ENCODE measurements at regions not wholly inside any gene's neighbourhood (a gene's known extent, or its start where the extent isn't known, plus 50 kb on each side); places are given as distances from the start of the nearest gene placed in this dataset.
"Not testable (repeated sequence)": the region's sequence is repeated elsewhere in the genome, so short reads cannot be mapped to it uniquely, and the experiment has no call there.

DNA sequence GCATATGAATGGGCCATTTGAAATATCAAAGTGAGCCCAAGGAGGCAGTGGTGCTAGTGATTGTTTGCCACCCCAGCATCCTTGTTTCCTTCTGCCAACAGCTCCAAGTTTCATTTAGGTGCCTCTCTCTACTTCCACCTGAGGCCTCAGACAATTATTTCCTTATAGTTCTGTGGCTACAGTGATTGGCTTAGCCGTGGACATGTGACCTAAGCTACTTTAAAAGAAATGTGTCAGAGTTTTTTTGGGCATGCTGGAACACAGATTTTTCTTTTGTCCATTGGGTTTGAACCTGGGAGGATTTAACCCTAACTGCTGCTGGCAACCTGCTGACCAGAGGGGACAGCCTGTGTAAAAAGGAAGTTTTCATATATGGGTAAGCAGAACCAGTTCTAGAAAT, 319.4 kb downstream of the CD109 start:
- POLR2A ChIA-PET, result no interaction called here

DNA sequence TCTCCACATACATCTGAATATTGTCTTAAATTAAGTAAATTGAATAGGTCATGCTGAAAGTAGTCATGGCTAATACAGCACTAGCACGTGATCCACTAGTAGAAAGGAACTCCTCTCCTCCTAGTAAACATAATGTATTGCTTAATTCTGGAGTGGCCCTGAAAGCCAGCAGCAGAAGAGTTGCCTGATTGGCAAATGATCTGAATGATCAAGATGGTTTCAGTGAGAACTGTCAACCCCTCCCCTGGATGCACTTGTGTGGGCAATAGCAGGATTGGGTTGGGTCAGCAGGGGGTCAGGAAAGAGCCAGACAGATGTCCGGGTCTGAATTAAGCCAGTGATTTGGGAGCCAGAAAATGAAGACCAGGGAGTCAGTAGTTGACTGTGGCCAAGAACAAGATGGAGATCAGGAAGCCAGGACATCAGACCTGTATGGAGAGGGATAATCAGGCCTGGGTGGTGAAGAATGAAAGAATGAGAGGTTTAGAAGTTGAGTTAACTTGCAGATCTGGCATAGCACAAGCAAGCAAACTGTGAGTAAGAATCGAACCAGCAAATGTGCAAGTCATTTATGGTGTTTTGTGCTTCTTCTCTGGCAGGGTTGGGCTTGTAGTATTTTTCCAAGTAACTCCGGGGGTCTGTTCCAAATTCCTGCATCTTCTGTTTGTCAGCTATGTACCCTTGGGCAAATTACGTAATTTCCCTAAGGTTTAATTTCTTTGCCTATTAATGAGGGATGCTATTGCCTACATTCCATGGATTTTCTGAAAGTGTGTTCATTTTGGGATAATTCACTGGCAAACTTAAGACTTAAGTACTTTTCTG, 304.9 kb downstream of the CD109 start:
- TF ChIP-seq, protein P1, sequence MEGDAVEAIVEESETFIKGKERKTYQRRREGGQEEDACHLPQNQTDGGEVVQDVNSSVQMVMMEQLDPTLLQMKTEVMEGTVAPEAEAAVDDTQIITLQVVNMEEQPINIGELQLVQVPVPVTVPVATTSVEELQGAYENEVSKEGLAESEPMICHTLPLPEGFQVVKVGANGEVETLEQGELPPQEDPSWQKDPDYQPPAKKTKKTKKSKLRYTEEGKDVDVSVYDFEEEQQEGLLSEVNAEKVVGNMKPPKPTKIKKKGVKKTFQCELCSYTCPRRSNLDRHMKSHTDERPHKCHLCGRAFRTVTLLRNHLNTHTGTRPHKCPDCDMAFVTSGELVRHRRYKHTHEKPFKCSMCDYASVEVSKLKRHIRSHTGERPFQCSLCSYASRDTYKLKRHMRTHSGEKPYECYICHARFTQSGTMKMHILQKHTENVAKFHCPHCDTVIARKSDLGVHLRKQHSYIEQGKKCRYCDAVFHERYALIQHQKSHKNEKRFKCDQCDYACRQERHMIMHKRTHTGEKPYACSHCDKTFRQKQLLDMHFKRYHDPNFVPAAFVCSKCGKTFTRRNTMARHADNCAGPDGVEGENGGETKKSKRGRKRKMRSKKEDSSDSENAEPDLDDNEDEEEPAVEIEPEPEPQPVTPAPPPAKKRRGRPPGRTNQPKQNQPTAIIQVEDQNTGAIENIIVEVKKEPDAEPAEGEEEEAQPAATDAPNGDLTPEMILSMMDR (IDR thresholded peaks at IDR 0.05; ENCODE audit: control extremely low read depth, extremely low read depth, low read depth, missing control alignments), result no peak
- ChIA-PET POLR2A (no interaction called here), CTCF (no interaction called here)
- DNase-seq (ENCODE audit: extremely low spot score), result no peak

More for the DNA sequence above, 319.4 kb downstream of the CD109 start:
- DNase-seq (ENCODE audit: extremely low spot score), result no peak
- TF ChIP-seq, protein P1 (IDR thresholded peaks at IDR 0.05; ENCODE audit: control extremely low read depth, extremely low read depth, low read depth, missing control alignments), result no peak
- CTCF ChIA-PET, result no interaction called here

DNA sequence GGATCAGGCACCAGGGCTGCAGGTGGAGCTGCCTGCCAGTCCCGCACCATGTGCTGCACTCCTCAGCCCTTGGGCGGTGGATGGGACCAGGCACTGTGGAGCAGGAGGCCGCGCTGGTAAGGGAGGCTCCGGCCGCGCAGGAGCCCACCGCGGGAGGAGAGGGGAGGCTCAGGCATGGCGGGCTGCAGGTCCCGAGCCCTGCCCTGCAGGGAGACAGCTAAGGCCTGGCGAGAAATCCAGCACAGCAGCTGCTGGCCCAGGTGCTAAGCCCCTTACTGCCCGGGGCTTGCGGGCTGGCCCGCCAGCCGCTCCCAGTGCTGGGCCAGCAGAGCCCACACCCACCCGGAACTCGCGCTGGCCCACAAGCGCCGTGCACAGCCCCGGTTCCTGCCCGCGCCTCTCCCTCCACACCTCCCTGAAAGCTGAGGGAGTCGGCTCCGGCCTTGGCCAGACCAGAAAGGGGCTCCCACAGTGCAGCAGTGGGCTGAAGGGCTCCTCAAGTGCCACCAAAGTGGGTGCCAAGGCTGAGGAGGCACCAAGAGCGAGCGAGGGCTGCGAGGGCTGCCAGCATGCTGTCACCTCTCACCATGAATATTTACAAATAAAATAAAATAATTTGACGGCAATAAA, 294.7 kb downstream of the CD109 start:
- DNase-seq (ENCODE audit: extremely low spot score); POLR2A ChIA-PET; CTCF ChIA-PET: not testable (repeated sequence)

DNA sequence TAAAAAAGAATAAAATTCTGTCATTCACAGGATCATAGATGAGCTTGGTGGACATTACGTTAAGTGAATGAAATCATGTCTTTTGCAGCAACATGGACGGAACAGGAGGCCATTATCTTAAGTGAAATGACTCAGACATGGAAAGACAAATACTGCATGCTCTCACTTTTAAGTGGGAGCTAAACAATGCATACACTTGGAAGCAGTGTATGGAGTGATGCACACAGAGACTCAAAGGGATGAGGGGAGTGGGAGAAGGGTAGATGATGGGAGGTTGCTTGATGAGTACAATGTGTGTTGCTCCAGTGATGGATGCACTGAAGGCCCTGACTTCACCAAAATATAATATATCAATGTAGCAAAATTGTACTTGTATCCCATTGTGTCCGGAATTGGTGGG, 293.4 kb downstream of the CD109 start:
- TF ChIP-seq, protein P1 (IDR thresholded peaks at IDR 0.05; ENCODE audit: control extremely low read depth, extremely low read depth, low read depth, missing control alignments), result no peak
- ChIA-PET POLR2A (no interaction called here), CTCF (no interaction called here)
- no peak for DNase-seq (ENCODE audit: extremely low spot score)

DNA sequence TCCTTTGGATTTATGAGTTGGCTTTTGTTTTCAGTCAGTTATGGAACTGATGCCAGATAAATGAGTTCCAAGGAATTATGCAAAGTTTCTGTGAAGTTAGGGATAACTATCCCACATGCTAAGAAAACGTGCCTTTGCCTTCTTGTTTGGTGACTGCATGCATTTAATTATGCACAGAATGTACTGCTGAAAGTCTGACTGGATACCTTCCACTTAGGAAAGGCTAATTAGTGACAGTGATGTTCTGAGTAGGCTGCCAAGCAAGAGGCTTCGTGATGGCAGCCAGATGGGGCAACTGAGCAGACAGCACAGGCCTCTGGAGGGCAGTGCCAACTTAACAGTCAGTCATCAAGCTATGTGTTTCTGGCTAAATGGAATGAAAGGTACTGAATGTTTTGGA, 289.9 kb downstream of the CD109 start:
- POLR2A ChIA-PET, result no interaction called here
- TF ChIP-seq, protein P1 (IDR thresholded peaks at IDR 0.05; ENCODE audit: control extremely low read depth, extremely low read depth, low read depth, missing control alignments), result no peak
- no peak for DNase-seq (ENCODE audit: extremely low spot score)
- CTCF ChIA-PET, result interaction anchor here (1.6 to 2.0 kb wide), 2 partner anchors 9 to 1226 kb away, joined by 4 read pairs; no protein-coding TSS in a partner anchor

DNA sequence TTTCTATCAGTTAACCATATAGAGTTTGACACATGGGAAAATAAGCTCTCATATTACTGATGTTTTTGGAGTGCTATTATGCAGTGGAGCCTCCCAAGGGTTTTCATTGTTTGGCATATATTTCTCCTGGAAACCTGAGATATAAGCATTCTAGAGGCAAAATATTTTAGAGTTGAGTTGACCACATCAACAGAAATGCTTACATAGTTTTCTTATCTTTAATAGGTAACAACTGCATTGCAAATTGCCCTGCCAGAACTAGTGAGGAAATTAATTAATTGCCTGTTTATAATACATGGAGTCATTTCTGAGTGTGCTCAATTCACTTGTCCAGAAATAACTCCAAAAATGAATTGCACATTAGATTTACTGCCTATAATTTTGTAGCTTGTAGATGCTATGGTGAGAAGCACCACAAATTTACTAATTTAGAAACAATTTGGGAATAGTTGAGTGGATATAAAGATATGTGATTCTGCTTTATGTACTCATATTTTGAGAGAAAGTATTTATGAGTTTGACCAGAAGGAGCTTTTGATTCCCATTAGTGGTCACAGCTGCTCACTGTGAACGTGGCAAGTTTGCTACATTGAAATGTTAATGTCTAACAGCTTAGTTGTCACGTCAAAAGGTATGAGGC, 288.7 kb downstream of the CD109 start:
- ChIA-PET POLR2A (no interaction called here), CTCF (interaction anchor here (0.8 to 2.0 kb wide), 5 partner anchors 8 to 1227 kb away, joined by 3 to 6 read pairs (median 4); no protein-coding TSS in a partner anchor)
- DNase-seq (ENCODE audit: extremely low spot score), result no peak
- TF ChIP-seq, protein P1 (IDR thresholded peaks at IDR 0.05; ENCODE audit: control extremely low read depth, extremely low read depth, low read depth, missing control alignments), result no peak

DNA sequence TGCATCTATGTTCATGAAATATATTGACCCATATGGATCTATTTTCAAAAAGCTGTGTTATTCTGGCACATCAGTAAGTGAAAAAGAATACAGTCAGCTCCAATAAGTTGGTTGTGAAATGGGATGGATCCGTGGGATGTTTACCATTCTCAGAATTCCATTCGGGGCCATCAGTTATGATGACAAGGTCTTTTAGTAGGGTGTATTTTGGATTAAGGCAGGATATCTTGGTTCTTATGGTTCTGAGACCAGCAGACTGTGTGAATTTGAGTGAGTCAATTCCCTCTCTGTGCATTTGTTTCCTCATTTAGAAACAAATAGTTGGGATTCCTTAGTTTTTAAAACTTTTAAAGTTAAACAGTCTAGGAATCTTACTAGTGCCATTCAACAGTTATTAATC, 287.4 kb downstream of the CD109 start:
- TF ChIP-seq, protein P1 (IDR thresholded peaks at IDR 0.05; ENCODE audit: control extremely low read depth, extremely low read depth, low read depth, missing control alignments), result no peak
- ChIA-PET POLR2A (no interaction called here), CTCF (interaction anchor here (1.0 to 1.2 kb wide), 2 partner anchors 10 to 970 kb away, joined by 3 to 4 read pairs; no protein-coding TSS in a partner anchor)
- no peak for DNase-seq (ENCODE audit: extremely low spot score)

Data from GM10248 (cell line).